HCT116 (cell line): ENCODE measurements at regions not wholly inside any gene's neighbourhood (a gene's known extent, or its start where the extent isn't known, plus 50 kb on each side); places are given as distances from the start of the nearest gene placed in this dataset.

Source experiments
- JUND ChIP-seq: IDR thresholded peaks from 2 replicates; pipeline ENCODE4 v1.6.1; 2012
- ZFX ChIP-seq: fragments of 450-650 bp; IDR thresholded peaks from 2 replicates; pipeline ENCODE4 v1.6.1; 2017

- TF ChIP-seq ZFX (no peak), JUND (no peak)
These were observed 159.3 kb downstream of the MREG start for GRCh38 chr2:215854008-215854407.
